Astrocyte (in vitro differentiated cells and primary cell): ENCODE measurements at regions not wholly inside any gene's neighbourhood (a gene's known extent, or its start where the extent isn't known, plus 50 kb on each side); places are given as distances from the start of the nearest gene placed in this dataset.
"Not testable (repeated sequence)": the region's sequence is repeated elsewhere in the genome, so short reads cannot be mapped to it uniquely, and the experiment has no call there.

Source experiments
- EZH2 ChIP-seq: IDR thresholded peaks from 2 replicates; pipeline ENCODE4 v1.6.1; 2012; ENCODE audit warnings: mild to moderate bottlenecking, low read length, inconsistent platforms; ENCODE audit not compliant: insufficient read depth
- TF ChIP-seq, protein P1 (sequence below): IDR thresholded peaks from 2 replicates; pipeline ENCODE4 v1.5.1; 2011; ENCODE audit warnings: low read depth, mild to moderate bottlenecking, inconsistent platforms, low read length, moderate library complexity; ENCODE audit not compliant: insufficient read depth

DNA sequence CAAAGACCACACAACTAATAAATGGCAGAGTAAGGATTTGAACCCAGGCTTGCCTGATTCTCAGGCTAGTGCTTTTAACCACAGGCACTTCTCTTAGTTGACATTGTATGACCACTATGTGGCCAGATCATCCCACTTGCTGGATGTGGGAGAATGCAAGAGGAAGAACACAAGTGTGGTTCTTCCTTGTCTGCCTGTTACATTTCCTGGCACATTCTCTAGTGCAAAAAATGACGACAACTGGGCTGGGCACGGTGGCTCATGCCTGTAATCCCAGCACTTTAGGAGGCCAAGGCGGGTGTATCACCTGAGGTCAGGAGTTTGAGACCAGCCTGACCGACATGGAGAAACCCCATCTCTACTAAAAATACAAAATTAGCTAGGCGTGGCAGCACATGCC lies 83.0 kb downstream of the GRIN2B start:
- TF ChIP-seq, protein P1, sequence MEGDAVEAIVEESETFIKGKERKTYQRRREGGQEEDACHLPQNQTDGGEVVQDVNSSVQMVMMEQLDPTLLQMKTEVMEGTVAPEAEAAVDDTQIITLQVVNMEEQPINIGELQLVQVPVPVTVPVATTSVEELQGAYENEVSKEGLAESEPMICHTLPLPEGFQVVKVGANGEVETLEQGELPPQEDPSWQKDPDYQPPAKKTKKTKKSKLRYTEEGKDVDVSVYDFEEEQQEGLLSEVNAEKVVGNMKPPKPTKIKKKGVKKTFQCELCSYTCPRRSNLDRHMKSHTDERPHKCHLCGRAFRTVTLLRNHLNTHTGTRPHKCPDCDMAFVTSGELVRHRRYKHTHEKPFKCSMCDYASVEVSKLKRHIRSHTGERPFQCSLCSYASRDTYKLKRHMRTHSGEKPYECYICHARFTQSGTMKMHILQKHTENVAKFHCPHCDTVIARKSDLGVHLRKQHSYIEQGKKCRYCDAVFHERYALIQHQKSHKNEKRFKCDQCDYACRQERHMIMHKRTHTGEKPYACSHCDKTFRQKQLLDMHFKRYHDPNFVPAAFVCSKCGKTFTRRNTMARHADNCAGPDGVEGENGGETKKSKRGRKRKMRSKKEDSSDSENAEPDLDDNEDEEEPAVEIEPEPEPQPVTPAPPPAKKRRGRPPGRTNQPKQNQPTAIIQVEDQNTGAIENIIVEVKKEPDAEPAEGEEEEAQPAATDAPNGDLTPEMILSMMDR: not testable (repeated sequence)
- not testable (repeated sequence) for TF ChIP-seq EZH2
